A673 (cell line): ENCODE measurements at regions not wholly inside any gene's neighbourhood (a gene's known extent, or its start where the extent isn't known, plus 50 kb on each side); places are given as distances from the start of the nearest gene placed in this dataset.

Experiments
- BruUV-seq: library from RNA; stranded (reverse); fragments of 400-500 nt; replicated peaks from 2 replicates; lab custom pipeline; 2021; lab: Mats Ljungman, UMichigan
- CTCF ChIA-PET: fragments of 300-600 bp; sonication (Branson Sonifier 250); formaldehyde crosslinking; loops from one replicate; lab custom pipeline; 2022; ENCODE audit warnings: antibody characterized with exemption; lab: Charles Lee
- POLR2A ChIA-PET: fragments of 300-600 bp; sonication (Branson Sonifier 250); formaldehyde crosslinking; loops from one replicate; lab custom pipeline; 2022; ENCODE audit warnings: antibody characterized with exemption; ENCODE audit not compliant: low non-redundant PET; lab: Charles Lee
- DNase-seq: peaks from one replicate; pipeline ENCODE4 v3.0.0-alpha.2; 2015; ENCODE audit warnings: low spot score
- H3K27ac ChIP-seq: fragments of 200-600 bp; sonication (generic); 2 replicates; pipeline ENCODE4 v1.5.1; 2016; ENCODE audit warnings: mixed run types, low read depth, mild to moderate bottlenecking, mixed read lengths, antibody characterized with exemption, low read length; ENCODE audit not compliant: poor library complexity, severe bottlenecking
- H3K27me3 ChIP-seq: fragments of 200-600 bp; sonication (generic); replicated peaks from 2 replicates; pipeline ENCODE4 v1.6.1; 2017; ENCODE audit warnings: mixed run types, low read depth, mild to moderate bottlenecking, mixed read lengths, antibody characterized with exemption, low read length; ENCODE audit not compliant: insufficient read depth, poor library complexity
- H3K36me3 ChIP-seq: fragments of 200-600 bp; sonication (generic); 2 replicates; pipeline ENCODE4 v1.6.1; 2016; ENCODE audit warnings: mixed run types, mild to moderate bottlenecking, mixed read lengths, antibody characterized with exemption, low read length; ENCODE audit not compliant: insufficient read depth, poor library complexity, severe bottlenecking
- H3K4me1 ChIP-seq: fragments of 200-600 bp; sonication (generic); 2 replicates; pipeline ENCODE4 v1.6.1; 2017; ENCODE audit warnings: mixed run types, mild to moderate bottlenecking, mixed read lengths, antibody characterized with exemption, low read length; ENCODE audit not compliant: insufficient read depth, poor library complexity, severe bottlenecking
- H3K4me3 ChIP-seq: fragments of 200-600 bp; sonication (generic); 2 replicates; pipeline ENCODE4 v1.5.1; 2016; ENCODE audit warnings: low read depth, mixed run types, mild to moderate bottlenecking, mixed read lengths, low read length; ENCODE audit not compliant: poor library complexity, severe bottlenecking
- H3K9me3 ChIP-seq: fragments of 200-600 bp; sonication (generic); 2 replicates; pipeline ENCODE4 v1.6.1; 2016; ENCODE audit warnings: mixed run types, low read depth, mild to moderate bottlenecking, mixed read lengths, antibody characterized with exemption, low read length; ENCODE audit not compliant: poor library complexity, severe bottlenecking
- EZH2 ChIP-seq: fragments of 200-600 bp; sonication (generic); IDR thresholded peaks from 2 replicates; pipeline ENCODE4 v1.6.1; 2017; ENCODE audit warnings: borderline replicate concordance, low read depth, mild to moderate bottlenecking, mixed read lengths, antibody characterized with exemption, low read length; ENCODE audit not compliant: poor library complexity, severe bottlenecking
- intact Hi-C: fragments of 100-400 bp; cut with micrococcal nuclease; formaldehyde crosslinking; loops from one replicate; pipeline ENCODE4 v1.10.0; 2022; ENCODE audit not compliant: unreplicated experiment
- TF ChIP-seq, protein P1 (sequence below): fragments of 300-800, 200-600 bp; sonication (generic); conservative IDR thresholded peaks from 2 replicates; pipeline ENCODE4 v1.5.1; 2017; ENCODE audit warnings: low read depth, mild to moderate bottlenecking, antibody characterized with exemption, low read length, moderate library complexity, mixed read lengths

DNA sequence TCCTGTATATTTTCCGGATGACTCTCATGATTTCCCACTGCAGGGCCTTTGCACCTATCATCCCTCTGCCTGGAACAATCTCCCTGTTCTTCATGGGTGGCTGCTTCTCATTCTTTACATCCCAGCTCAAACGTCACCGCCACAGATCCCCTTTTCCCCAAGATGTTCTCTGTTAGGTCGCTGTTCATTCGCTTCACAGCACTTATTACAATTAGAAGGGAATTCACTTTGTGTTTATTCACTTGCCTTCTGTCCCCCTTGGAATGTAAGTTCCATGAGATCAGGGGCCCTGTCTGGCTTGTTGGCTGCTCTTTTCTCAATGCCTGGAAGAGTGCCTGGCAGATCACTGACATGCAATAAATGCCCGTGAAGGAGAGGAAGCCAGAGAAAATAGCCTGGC lies 106.7 kb downstream of the FOXI3 start:
- ChIA-PET CTCF (no interaction called here), POLR2A (no interaction called here)
- DNase-seq, result no peak
- BruUV-seq, result no TSS peak
- no peaks in the 10 kb centered on the region for H3K36me3 ChIP-seq
- intact Hi-C loops, result no loop called here
- TF ChIP-seq, protein P1, sequence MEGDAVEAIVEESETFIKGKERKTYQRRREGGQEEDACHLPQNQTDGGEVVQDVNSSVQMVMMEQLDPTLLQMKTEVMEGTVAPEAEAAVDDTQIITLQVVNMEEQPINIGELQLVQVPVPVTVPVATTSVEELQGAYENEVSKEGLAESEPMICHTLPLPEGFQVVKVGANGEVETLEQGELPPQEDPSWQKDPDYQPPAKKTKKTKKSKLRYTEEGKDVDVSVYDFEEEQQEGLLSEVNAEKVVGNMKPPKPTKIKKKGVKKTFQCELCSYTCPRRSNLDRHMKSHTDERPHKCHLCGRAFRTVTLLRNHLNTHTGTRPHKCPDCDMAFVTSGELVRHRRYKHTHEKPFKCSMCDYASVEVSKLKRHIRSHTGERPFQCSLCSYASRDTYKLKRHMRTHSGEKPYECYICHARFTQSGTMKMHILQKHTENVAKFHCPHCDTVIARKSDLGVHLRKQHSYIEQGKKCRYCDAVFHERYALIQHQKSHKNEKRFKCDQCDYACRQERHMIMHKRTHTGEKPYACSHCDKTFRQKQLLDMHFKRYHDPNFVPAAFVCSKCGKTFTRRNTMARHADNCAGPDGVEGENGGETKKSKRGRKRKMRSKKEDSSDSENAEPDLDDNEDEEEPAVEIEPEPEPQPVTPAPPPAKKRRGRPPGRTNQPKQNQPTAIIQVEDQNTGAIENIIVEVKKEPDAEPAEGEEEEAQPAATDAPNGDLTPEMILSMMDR, result no peak
- TF ChIP-seq EZH2, result no peak
- no peak overlapping the region for H3K4me3 ChIP-seq
- H3K9me3 ChIP-seq, result no peaks in the 10 kb centered on the region
- no peaks in the 10 kb centered on the region for H3K4me1 ChIP-seq
- no peak overlapping the region for H3K27ac ChIP-seq
- H3K27me3 ChIP-seq, result no peaks in the 10 kb centered on the region

DNA sequence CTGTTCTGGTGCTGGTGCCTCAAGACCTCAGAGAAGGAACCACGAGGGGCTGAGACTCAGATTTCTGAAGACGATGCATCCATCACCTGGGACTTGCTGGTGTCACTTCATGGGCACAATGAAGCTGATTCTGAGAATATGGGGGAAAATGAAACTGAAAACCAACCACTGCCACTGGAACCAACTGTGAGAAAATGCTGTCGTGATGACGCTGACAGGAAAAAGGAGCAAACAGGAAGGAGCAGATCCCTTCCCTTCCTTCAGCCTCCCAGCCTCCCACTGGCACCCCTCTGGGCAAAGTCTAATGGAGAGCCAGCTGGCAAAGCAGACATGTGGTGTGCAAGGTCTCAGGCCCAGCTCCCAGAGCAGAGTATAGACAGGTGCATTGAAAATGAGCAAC lies 109.7 kb downstream of the FOXI3 start:
- Histone ChIP-seq H3K27ac (no peak overlapping the region), H3K4me3 (no peak overlapping the region), H3K4me1 (no peaks in the 10 kb centered on the region), H3K27me3 (peaks cover 4% of the 10 kb centered on the region), H3K36me3 (no peaks in the 10 kb centered on the region), H3K9me3 (no peaks in the 10 kb centered on the region)
- TF ChIP-seq, protein P1, result no peak
- no peak for TF ChIP-seq EZH2
- no TSS peak for BruUV-seq
- ChIA-PET POLR2A (no interaction called here), CTCF (no interaction called here)
- DNase-seq, result no peak
- intact Hi-C loops, result no loop called here

DNA sequence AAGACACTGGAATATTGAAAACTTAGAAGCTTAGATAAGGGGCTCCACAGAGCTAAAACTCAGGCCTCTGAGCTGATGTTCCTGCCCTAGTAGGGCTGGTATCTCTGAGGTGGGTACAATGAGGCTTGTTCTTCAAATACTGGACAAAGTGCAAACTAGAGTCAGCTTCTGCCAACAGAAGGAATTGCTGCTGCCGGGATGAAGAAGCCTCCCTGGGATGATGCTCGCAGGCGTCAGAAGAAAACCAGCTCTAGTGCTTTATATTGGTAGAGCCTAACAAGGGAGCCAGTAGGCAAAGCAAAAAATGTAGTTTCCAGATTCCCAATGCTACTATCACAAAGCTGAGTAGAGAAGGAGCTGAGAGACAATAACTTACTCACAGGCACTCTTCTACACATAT lies 118.1 kb downstream of the FOXI3 start:
- peaks cover 7% of the 10 kb centered on the region for H3K4me1 ChIP-seq
- H3K4me3 ChIP-seq, result no peak overlapping the region
- H3K27me3 ChIP-seq, result peaks cover 10% of the 10 kb centered on the region
- no TSS peak for BruUV-seq
- ChIA-PET POLR2A (no interaction called here), CTCF (no interaction called here)
- H3K27ac ChIP-seq, result no peak overlapping the region
- no peak for DNase-seq
- no peaks in the 10 kb centered on the region for H3K36me3 ChIP-seq
- TF ChIP-seq, protein P1, result no peak
- no peak for TF ChIP-seq EZH2
- intact Hi-C loops, result no loop called here
- no peaks in the 10 kb centered on the region for H3K9me3 ChIP-seq
